Stimulated activated naive B cell treated with anti-CD40 and anti-IgM and Interleukin-4, amounts not matched to agents 10 μg/mL and 1 μg/mL and 100 μg/mL, for 72 hours (primary cell): ENCODE measurements at regions not wholly inside any gene's neighbourhood (a gene's known extent, or its start where the extent isn't known, plus 50 kb on each side); places are given as distances from the start of the nearest gene placed in this dataset.

Source experiments
- ATAC-seq, 2 donors: fragments of 150-1000 bp; cut with Tn5 transposase; replicated peaks; 2 replicates each; pipeline ENCODE4 v1.10.0; 2021; ENCODE audit warnings: moderate library complexity in 1 of 2
- DNase-seq: peaks from one replicate; pipeline ENCODE4 v3.0.0; 2021
- H3K27ac Mint-ChIP-seq: one replicate; pipeline ENCODE4 v1.8.0; 2022; ENCODE audit warnings: mild to moderate bottlenecking, mixed read lengths
- H3K27me3 Mint-ChIP-seq, 2 donors: one replicate each; pipeline ENCODE4 v1.8.0; 2022; ENCODE audit warnings: mixed read lengths in 2 of 2
- H3K36me3 Mint-ChIP-seq, 2 donors: one replicate each; pipeline ENCODE4 v1.8.0; 2022; ENCODE audit warnings: mixed read lengths in 2 of 2, mild to moderate bottlenecking in 1 of 2
- H3K4me1 Mint-ChIP-seq, 2 donors: one replicate each; pipeline ENCODE4 v1.8.0; 2022; ENCODE audit warnings: mixed read lengths in 2 of 2, mild to moderate bottlenecking in 1 of 2
- H3K4me3 Mint-ChIP-seq, 2 donors: one replicate each; pipeline ENCODE4 v1.8.0; 2022; ENCODE audit warnings: mild to moderate bottlenecking in 2 of 2, mixed read lengths in 2 of 2, moderate library complexity in 1 of 2
- H3K9me3 Mint-ChIP-seq, 2 donors: one replicate each; pipeline ENCODE4 v1.8.0; 2022; ENCODE audit warnings: mixed read lengths in 2 of 2, mild to moderate bottlenecking in 1 of 2

- no peak overlapping the region for H3K27ac Mint-ChIP-seq
- no peaks in the 10 kb centered on the region for H3K4me1 Mint-ChIP-seq
- no peaks in the 10 kb centered on the region for H3K9me3 Mint-ChIP-seq
- H3K36me3 Mint-ChIP-seq = no peaks in the 10 kb centered on the region
- ATAC-seq = no peak
- no peak for DNase-seq
- H3K27me3 Mint-ChIP-seq = no peaks in the 10 kb centered on the region
- H3K4me3 Mint-ChIP-seq = no peak overlapping the region
These were observed 308.5 kb downstream of the IRS1 start for GRCh38 chr2:226491112-226491511.

GRCh38 chr2:226489775-226490541 is 309.7 kb downstream of the IRS1 start:
- ATAC-seq (peak; percentile 57 to 91), DNase-seq (no peak)
- no peak overlapping the region for H3K4me3 Mint-ChIP-seq
- H3K27me3 Mint-ChIP-seq = peaks cover 0 to 1% of the 10 kb centered on the region in 2 donors
- no peak overlapping the region for H3K27ac Mint-ChIP-seq
- H3K36me3 Mint-ChIP-seq = no peaks in the 10 kb centered on the region
- no peaks in the 10 kb centered on the region for H3K4me1 Mint-ChIP-seq
- no peaks in the 10 kb centered on the region for H3K9me3 Mint-ChIP-seq

GRCh38 chr2:226488034-226488433 is 311.6 kb downstream of the IRS1 start:
- Mint-ChIP-seq H3K36me3 (no peaks in the 10 kb centered on the region), H3K4me1 (no peaks in the 10 kb centered on the region), H3K27me3 (peaks cover 14 to 18% of the 10 kb centered on the region in 2 donors), H3K4me3 (no peak overlapping the region), H3K27ac (no peak overlapping the region), H3K9me3 (no peaks in the 10 kb centered on the region)
- peak in 1 of 2 donors; percentile 61 for ATAC-seq
- no peak for DNase-seq

GRCh38 chr2:226487573-226487972 is 312.0 kb downstream of the IRS1 start:
- DNase-seq = no peak
- Mint-ChIP-seq H3K4me1 (no peaks in the 10 kb centered on the region), H3K36me3 (no peaks in the 10 kb centered on the region), H3K27me3 (peaks cover 14 to 18% of the 10 kb centered on the region in 2 donors), H3K27ac (no peak overlapping the region), H3K9me3 (no peaks in the 10 kb centered on the region), H3K4me3 (no peak overlapping the region)
- no peak for ATAC-seq

- Mint-ChIP-seq H3K4me3 (no peak overlapping the region), H3K27me3 (peaks cover 14 to 18% of the 10 kb centered on the region in 2 donors), H3K27ac (no peak overlapping the region), H3K9me3 (no peaks in the 10 kb centered on the region), H3K36me3 (no peaks in the 10 kb centered on the region), H3K4me1 (no peaks in the 10 kb centered on the region)
- DNase-seq (no peak), ATAC-seq (no peak)
These were observed 315.6 kb downstream of the IRS1 start for GRCh38 chr2:226483745-226484619.

- no peaks in the 10 kb centered on the region for H3K36me3 Mint-ChIP-seq
- H3K27me3 Mint-ChIP-seq = peaks cover 14 to 18% of the 10 kb centered on the region in 2 donors
- H3K9me3 Mint-ChIP-seq = no peaks in the 10 kb centered on the region
- H3K27ac Mint-ChIP-seq = no peak overlapping the region
- no peaks in the 10 kb centered on the region for H3K4me1 Mint-ChIP-seq
- ATAC-seq (no peak), DNase-seq (no peak)
- no peak overlapping the region for H3K4me3 Mint-ChIP-seq
These were observed 316.5 kb downstream of the IRS1 start for GRCh38 chr2:226483143-226483542.

GRCh38 chr2:226478109-226478809 is 321.4 kb downstream of the IRS1 start:
- H3K27ac Mint-ChIP-seq = no peak overlapping the region
- no peak for DNase-seq
- H3K4me1 Mint-ChIP-seq = no peaks in the 10 kb centered on the region

GRCh38 chr2:226477221-226478108 is 322.2 kb downstream of the IRS1 start:
- DNase-seq = no peak
- H3K4me1 Mint-ChIP-seq = no peaks in the 10 kb centered on the region
- no peak overlapping the region for H3K27ac Mint-ChIP-seq
- ATAC-seq = no peak
- H3K4me3 Mint-ChIP-seq = no peak overlapping the region
- no peaks in the 10 kb centered on the region for H3K9me3 Mint-ChIP-seq
- H3K27me3 Mint-ChIP-seq = peaks cover 0 to 3% of the 10 kb centered on the region in 2 donors
- no peaks in the 10 kb centered on the region for H3K36me3 Mint-ChIP-seq

More at GRCh38 chr2:226478109-226478809, 321.4 kb downstream of the IRS1 start:
- no peaks in the 10 kb centered on the region for H3K36me3 Mint-ChIP-seq
- no peak overlapping the region for H3K4me3 Mint-ChIP-seq
- peaks cover 0 to 6% of the 10 kb centered on the region in 2 donors for H3K27me3 Mint-ChIP-seq
- no peaks in the 10 kb centered on the region for H3K9me3 Mint-ChIP-seq
- ATAC-seq = no peak

GRCh38 chr2:226475650-226476049 is 324.0 kb downstream of the IRS1 start:
- ATAC-seq (no peak), DNase-seq (no peak)
- Mint-ChIP-seq H3K9me3 (no peaks in the 10 kb centered on the region), H3K4me1 (no peaks in the 10 kb centered on the region), H3K27me3 (peaks cover 0 to 3% of the 10 kb centered on the region in 2 donors), H3K4me3 (no peak overlapping the region), H3K27ac (no peak overlapping the region), H3K36me3 (no peaks in the 10 kb centered on the region)

GRCh38 chr2:226474131-226474530 is 325.5 kb downstream of the IRS1 start:
- Mint-ChIP-seq H3K27ac (no peak overlapping the region), H3K36me3 (no peaks in the 10 kb centered on the region), H3K4me3 (no peak overlapping the region), H3K27me3 (peaks cover 0 to 3% of the 10 kb centered on the region in 2 donors), H3K4me1 (no peaks in the 10 kb centered on the region), H3K9me3 (no peaks in the 10 kb centered on the region)
- DNase-seq (no peak), ATAC-seq (no peak)

GRCh38 chr2:226471987-226472470 is 327.6 kb downstream of the IRS1 start:
- no peaks in the 10 kb centered on the region for H3K4me1 Mint-ChIP-seq

GRCh38 chr2:226467633-226468032 is 332.0 kb downstream of the IRS1 start:
- no peak overlapping the region for H3K27ac Mint-ChIP-seq
- ATAC-seq (no peak), DNase-seq (no peak)
- no peak overlapping the region for H3K4me3 Mint-ChIP-seq
- no peaks in the 10 kb centered on the region for H3K27me3 Mint-ChIP-seq
- no peaks in the 10 kb centered on the region for H3K4me1 Mint-ChIP-seq
- H3K36me3 Mint-ChIP-seq = no peaks in the 10 kb centered on the region
- peaks cover under 1 to 2% of the 10 kb centered on the region in 2 donors for H3K9me3 Mint-ChIP-seq

More at GRCh38 chr2:226471987-226472470, 327.6 kb downstream of the IRS1 start:
- Mint-ChIP-seq H3K27ac (no peak overlapping the region), H3K9me3 (no peaks in the 10 kb centered on the region), H3K27me3 (peaks cover 0 to 3% of the 10 kb centered on the region in 2 donors), H3K4me3 (no peak overlapping the region), H3K36me3 (no peaks in the 10 kb centered on the region)
- ATAC-seq = no peak
- DNase-seq = no peak

- Mint-ChIP-seq H3K4me1 (no peaks in the 10 kb centered on the region), H3K27me3 (no peaks in the 10 kb centered on the region)
- no peak for ATAC-seq
These were observed 332.4 kb downstream of the IRS1 start for GRCh38 chr2:226467221-226467620.

More at GRCh38 chr2:226467221-226467620, 332.4 kb downstream of the IRS1 start:
- no peak overlapping the region for H3K4me3 Mint-ChIP-seq
- H3K27ac Mint-ChIP-seq = no peak overlapping the region
- no peak for DNase-seq
- H3K9me3 Mint-ChIP-seq = peaks cover 4 to 6% of the 10 kb centered on the region in 2 donors
- no peaks in the 10 kb centered on the region for H3K36me3 Mint-ChIP-seq
